WTC11 (cell line): ENCODE measurements at regions not wholly inside any gene's neighbourhood (a gene's known extent, or its start where the extent isn't known, plus 50 kb on each side); places are given as distances from the start of the nearest gene placed in this dataset.

Experiments
- ATAC-seq: fragments of 200-7000 bp; cut with Tn5 transposase; 2 replicates; pipeline ENCODE4 v1.10.0; 2021; ENCODE audit warnings: mild to moderate bottlenecking, moderate library complexity
- CTCF ChIA-PET: fragments of 300-600 bp; sonication (Branson Sonifier 250); formaldehyde crosslinking; loops from one replicate; lab custom pipeline; 2021; ENCODE audit warnings: antibody characterized with exemption; lab: Charles Lee
- POLR2A ChIA-PET: fragments of 350-600 bp; sonication (Branson Sonifier 250); formaldehyde crosslinking; loops from one replicate; lab custom pipeline; 2021; ENCODE audit warnings: antibody characterized with exemption; lab: Charles Lee
- DNase-seq: peaks from one replicate; pipeline ENCODE4 v3.0.0; 2021; ENCODE audit warnings: low spot score
- H3K27ac Mint-ChIP-seq: 2 replicates; pipeline ENCODE4 v1.8.0; 2021; ENCODE audit warnings: mixed read lengths
- H3K27me3 Mint-ChIP-seq: 2 replicates; pipeline ENCODE4 v1.8.0; 2021; ENCODE audit warnings: low read depth, mild to moderate bottlenecking, moderate library complexity, mixed read lengths
- H3K36me3 Mint-ChIP-seq: 2 replicates; pipeline ENCODE4 v1.8.0; 2021; ENCODE audit warnings: mixed read lengths
- H3K4me1 Mint-ChIP-seq: 2 replicates; pipeline ENCODE4 v1.8.0; 2022; ENCODE audit warnings: mixed read lengths
- H3K4me3 Mint-ChIP-seq: 2 replicates; pipeline ENCODE4 v1.8.0; 2021; ENCODE audit warnings: mild to moderate bottlenecking, moderate library complexity, mixed read lengths
- H3K9me3 Mint-ChIP-seq: 2 replicates; pipeline ENCODE4 v1.8.0; 2021; ENCODE audit warnings: mixed read lengths
- CBFB ChIP-seq: sonication (generic); formaldehyde crosslinking; IDR thresholded peaks from 2 replicates; pipeline ENCODE4 v1.8.1; 2022; ENCODE audit warnings: mild to moderate bottlenecking, low read depth, missing genetic modification reagents
- E2F4 ChIP-seq: sonication (generic); formaldehyde crosslinking; IDR thresholded peaks from 2 replicates; pipeline ENCODE4 v1.8.1; 2022; ENCODE audit warnings: low read depth, mild to moderate bottlenecking, moderate library complexity, missing genetic modification reagents, borderline replicate concordance
- FOXP1 ChIP-seq: sonication (generic); formaldehyde crosslinking; IDR thresholded peaks from 2 replicates; pipeline ENCODE4 v1.8.0; 2022; ENCODE audit warnings: missing genetic modification reagents, mild to moderate bottlenecking, moderate library complexity, borderline replicate concordance
- GRHL2 ChIP-seq: fragments of 250-450 bp; sonication (Bioruptor Pico); IDR thresholded peaks from 2 replicates; pipeline ENCODE4 v1.8.0; 2022; ENCODE audit warnings: mild to moderate bottlenecking, moderate library complexity; ENCODE audit not compliant: insufficient replicate concordance, severe bottlenecking
- NR3C1 ChIP-seq: sonication (generic); formaldehyde crosslinking; conservative IDR thresholded peaks from 2 replicates; pipeline ENCODE4 v1.8.1; 2023; ENCODE audit warnings: low read depth, mild to moderate bottlenecking, missing genetic modification reagents
- PREB ChIP-seq: sonication (generic); formaldehyde crosslinking; IDR thresholded peaks from 2 replicates; pipeline ENCODE4 v1.8.1; 2022; ENCODE audit warnings: mild to moderate bottlenecking, missing genetic modification reagents, moderate library complexity, borderline replicate concordance
- STAT6 ChIP-seq: sonication (generic); formaldehyde crosslinking; conservative IDR thresholded peaks from 2 replicates; pipeline ENCODE4 v1.8.1; 2023; ENCODE audit warnings: mild to moderate bottlenecking, low read depth, missing genetic modification reagents, moderate library complexity
- ZNF138 ChIP-seq: sonication (generic); formaldehyde crosslinking; conservative IDR thresholded peaks from 2 replicates; pipeline ENCODE4 v1.8.1; 2022; ENCODE audit warnings: mild to moderate bottlenecking, moderate library complexity, missing genetic modification reagents
- ZNF219 ChIP-seq: sonication (generic); formaldehyde crosslinking; IDR thresholded peaks from 2 replicates; pipeline ENCODE4 v1.8.0; 2023; ENCODE audit warnings: missing genetic modification reagents, mild to moderate bottlenecking, borderline replicate concordance
- ZNF281 ChIP-seq: sonication (generic); formaldehyde crosslinking; IDR thresholded peaks from 2 replicates; pipeline ENCODE4 v1.8.0; 2023; ENCODE audit warnings: mild to moderate bottlenecking, missing genetic modification reagents
- TF ChIP-seq, protein P1 (sequence below): fragments of 250-450 bp; sonication (Bioruptor Pico); conservative IDR thresholded peaks from 2 replicates; pipeline ENCODE4 v1.9.0; 2021; ENCODE audit warnings: mild to moderate bottlenecking
- TF ChIP-seq, protein P2 (sequence below): sonication (generic); formaldehyde crosslinking; IDR thresholded peaks from 2 replicates; pipeline ENCODE4 v1.8.1; 2023; ENCODE audit warnings: mild to moderate bottlenecking, missing genetic modification reagents
- TF ChIP-seq, protein P3 (sequence below): sonication (generic); formaldehyde crosslinking; IDR thresholded peaks from 2 replicates; pipeline ENCODE4 v1.8.1; 2022; ENCODE audit warnings: mild to moderate bottlenecking, moderate library complexity, missing genetic modification reagents
- TF ChIP-seq, protein P4 (sequence below): fragments of 250-450 bp; sonication (Bioruptor Pico); IDR thresholded peaks from 2 replicates; pipeline ENCODE4 v1.8.0; 2021; ENCODE audit warnings: mild to moderate bottlenecking
- TF ChIP-seq, protein P5 (sequence below): sonication (generic); formaldehyde crosslinking; IDR thresholded peaks from 2 replicates; pipeline ENCODE4 v1.8.1; 2023; ENCODE audit warnings: mild to moderate bottlenecking, missing genetic modification reagents, borderline replicate concordance
- TF ChIP-seq, protein P6 (sequence below): fragments of 250-450 bp; sonication (Bioruptor Pico); IDR thresholded peaks from 2 replicates; pipeline ENCODE4 v1.9.0; 2021; ENCODE audit warnings: mild to moderate bottlenecking
- TF ChIP-seq, protein P7 (sequence below): fragments of 250-450 bp; sonication (Bioruptor Pico); IDR thresholded peaks from 2 replicates; pipeline ENCODE4 v1.9.0; 2021; ENCODE audit warnings: moderate library complexity, mild to moderate bottlenecking, inconsistent platforms, borderline replicate concordance

DNA sequence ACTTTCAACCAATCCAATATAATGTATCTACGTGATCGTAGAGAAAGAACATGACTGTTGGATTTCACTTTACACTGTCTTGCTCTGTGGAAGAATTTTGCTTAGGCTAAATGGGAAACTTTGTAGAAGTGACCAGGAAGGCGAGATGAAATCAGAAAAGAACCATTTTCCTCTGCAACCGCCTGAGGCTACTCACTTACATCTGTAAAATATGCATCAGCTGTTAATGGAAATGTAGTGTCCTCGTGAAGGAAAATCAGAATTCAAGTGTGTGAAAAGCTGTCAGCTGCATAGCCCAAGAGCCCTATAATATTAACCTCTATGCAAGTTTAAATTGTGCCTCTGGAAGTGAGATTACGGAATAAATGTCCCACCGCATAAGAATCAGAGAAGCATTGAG is 277.9 kb downstream of the C6orf118 start:
- 0 out of 2 replicates have a peak, but pooled peaks cover 2% of the 10 kb centered on the region for H3K4me1 Mint-ChIP-seq
- peaks cover 24% of the 10 kb centered on the region for H3K9me3 Mint-ChIP-seq
- CTCF ChIA-PET: no interaction called here
- H3K27me3 Mint-ChIP-seq: no peaks in the 10 kb centered on the region; the same call in 1 of the 2 replicates
- ATAC-seq (no peak), DNase-seq (no peak)
- POLR2A ChIA-PET: no interaction called here
- no peak overlapping the region for H3K27ac Mint-ChIP-seq
- H3K4me3 Mint-ChIP-seq: no peak overlapping the region
- peaks cover 21% of the 10 kb centered on the region for H3K36me3 Mint-ChIP-seq
- TF ChIP-seq ZNF219 (CRISPR knock-in tag) (no peak), ZNF281 (no peak), ZNF138 (no peak), GRHL2 (CRISPR knock-in tag) (no peak), FOXP1 (CRISPR knock-in tag) (no peak), NR3C1 (CRISPR knock-in tag) (no peak), PREB (CRISPR knock-in tag) (no peak), E2F4 (CRISPR knock-in tag) (no peak), CBFB (CRISPR knock-in tag) (no peak), STAT6 (CRISPR knock-in tag) (no peak)
- TF ChIP-seq, protein P1, sequence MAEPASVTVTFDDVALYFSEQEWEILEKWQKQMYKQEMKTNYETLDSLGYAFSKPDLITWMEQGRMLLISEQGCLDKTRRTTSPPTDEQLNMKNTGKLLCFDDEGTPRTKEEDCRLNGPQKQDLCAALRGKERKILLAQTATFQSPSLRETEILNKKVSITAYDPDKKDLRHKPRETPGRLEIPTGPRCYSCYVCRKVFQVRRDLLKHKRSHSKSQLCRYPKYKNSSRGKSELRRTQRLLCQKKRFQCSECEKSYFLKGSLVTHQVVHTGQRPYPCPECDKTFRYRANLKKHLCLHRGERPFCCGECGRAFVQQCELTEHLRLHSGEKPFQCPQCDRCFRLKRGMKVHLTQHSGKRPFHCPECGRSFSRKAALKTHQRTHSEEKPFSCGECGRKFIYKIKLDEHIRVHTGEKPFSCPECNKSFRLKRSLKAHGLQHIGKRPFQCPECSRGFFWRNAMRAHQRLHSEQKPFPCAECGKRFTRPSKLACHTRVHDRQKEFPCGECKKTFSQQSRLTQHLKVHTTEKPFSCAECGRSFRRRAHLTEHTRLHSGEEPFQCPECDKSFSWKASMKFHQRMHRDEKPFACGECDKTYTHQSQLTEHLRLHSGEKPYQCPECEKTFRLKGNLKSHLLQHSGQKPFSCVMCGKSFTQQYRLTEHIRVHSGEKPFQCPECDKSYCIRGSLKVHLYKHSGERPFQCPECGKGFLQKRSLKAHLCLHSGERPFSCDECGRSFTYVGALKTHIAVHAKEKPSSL (CRISPR knock-in tag): no peak
- TF ChIP-seq, protein P2, sequence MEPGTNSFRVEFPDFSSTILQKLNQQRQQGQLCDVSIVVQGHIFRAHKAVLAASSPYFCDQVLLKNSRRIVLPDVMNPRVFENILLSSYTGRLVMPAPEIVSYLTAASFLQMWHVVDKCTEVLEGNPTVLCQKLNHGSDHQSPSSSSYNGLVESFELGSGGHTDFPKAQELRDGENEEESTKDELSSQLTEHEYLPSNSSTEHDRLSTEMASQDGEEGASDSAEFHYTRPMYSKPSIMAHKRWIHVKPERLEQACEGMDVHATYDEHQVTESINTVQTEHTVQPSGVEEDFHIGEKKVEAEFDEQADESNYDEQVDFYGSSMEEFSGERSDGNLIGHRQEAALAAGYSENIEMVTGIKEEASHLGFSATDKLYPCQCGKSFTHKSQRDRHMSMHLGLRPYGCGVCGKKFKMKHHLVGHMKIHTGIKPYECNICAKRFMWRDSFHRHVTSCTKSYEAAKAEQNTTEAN (CRISPR knock-in tag): no peak
- TF ChIP-seq, protein P3, sequence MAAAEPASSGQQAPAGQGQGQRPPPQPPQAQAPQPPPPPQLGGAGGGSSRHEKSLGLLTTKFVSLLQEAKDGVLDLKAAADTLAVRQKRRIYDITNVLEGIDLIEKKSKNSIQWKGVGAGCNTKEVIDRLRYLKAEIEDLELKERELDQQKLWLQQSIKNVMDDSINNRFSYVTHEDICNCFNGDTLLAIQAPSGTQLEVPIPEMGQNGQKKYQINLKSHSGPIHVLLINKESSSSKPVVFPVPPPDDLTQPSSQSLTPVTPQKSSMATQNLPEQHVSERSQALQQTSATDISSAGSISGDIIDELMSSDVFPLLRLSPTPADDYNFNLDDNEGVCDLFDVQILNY (CRISPR knock-in tag): no peak
- TF ChIP-seq, protein P4, sequence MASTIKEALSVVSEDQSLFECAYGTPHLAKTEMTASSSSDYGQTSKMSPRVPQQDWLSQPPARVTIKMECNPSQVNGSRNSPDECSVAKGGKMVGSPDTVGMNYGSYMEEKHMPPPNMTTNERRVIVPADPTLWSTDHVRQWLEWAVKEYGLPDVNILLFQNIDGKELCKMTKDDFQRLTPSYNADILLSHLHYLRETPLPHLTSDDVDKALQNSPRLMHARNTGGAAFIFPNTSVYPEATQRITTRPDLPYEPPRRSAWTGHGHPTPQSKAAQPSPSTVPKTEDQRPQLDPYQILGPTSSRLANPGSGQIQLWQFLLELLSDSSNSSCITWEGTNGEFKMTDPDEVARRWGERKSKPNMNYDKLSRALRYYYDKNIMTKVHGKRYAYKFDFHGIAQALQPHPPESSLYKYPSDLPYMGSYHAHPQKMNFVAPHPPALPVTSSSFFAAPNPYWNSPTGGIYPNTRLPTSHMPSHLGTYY (CRISPR knock-in tag): no peak
- TF ChIP-seq, protein P5, sequence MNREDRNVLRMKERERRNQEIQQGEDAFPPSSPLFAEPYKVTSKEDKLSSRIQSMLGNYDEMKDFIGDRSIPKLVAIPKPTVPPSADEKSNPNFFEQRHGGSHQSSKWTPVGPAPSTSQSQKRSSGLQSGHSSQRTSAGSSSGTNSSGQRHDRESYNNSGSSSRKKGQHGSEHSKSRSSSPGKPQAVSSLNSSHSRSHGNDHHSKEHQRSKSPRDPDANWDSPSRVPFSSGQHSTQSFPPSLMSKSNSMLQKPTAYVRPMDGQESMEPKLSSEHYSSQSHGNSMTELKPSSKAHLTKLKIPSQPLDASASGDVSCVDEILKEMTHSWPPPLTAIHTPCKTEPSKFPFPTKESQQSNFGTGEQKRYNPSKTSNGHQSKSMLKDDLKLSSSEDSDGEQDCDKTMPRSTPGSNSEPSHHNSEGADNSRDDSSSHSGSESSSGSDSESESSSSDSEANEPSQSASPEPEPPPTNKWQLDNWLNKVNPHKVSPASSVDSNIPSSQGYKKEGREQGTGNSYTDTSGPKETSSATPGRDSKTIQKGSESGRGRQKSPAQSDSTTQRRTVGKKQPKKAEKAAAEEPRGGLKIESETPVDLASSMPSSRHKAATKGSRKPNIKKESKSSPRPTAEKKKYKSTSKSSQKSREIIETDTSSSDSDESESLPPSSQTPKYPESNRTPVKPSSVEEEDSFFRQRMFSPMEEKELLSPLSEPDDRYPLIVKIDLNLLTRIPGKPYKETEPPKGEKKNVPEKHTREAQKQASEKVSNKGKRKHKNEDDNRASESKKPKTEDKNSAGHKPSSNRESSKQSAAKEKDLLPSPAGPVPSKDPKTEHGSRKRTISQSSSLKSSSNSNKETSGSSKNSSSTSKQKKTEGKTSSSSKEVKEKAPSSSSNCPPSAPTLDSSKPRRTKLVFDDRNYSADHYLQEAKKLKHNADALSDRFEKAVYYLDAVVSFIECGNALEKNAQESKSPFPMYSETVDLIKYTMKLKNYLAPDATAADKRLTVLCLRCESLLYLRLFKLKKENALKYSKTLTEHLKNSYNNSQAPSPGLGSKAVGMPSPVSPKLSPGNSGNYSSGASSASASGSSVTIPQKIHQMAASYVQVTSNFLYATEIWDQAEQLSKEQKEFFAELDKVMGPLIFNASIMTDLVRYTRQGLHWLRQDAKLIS (CRISPR knock-in tag): no peak
- TF ChIP-seq, protein P6, sequence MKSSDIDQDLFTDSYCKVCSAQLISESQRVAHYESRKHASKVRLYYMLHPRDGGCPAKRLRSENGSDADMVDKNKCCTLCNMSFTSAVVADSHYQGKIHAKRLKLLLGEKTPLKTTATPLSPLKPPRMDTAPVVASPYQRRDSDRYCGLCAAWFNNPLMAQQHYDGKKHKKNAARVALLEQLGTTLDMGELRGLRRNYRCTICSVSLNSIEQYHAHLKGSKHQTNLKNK (CRISPR knock-in tag): no peak
- TF ChIP-seq, protein P7, sequence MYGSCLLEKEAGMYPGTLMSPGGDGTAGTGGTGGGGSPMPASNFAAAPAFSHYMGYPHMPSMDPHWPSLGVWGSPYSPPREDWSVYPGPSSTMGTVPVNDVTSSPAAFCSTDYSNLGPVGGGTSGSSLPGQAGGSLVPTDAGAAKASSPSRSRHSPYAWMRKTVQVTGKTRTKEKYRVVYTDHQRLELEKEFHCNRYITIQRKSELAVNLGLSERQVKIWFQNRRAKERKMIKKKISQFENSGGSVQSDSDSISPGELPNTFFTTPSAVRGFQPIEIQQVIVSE (CRISPR knock-in tag): no peak
